H1 (cell line): ENCODE measurements at regions not wholly inside any gene's neighbourhood (a gene's known extent, or its start where the extent isn't known, plus 50 kb on each side); places are given as distances from the start of the nearest gene placed in this dataset.

Experiments
- CTCF ChIA-PET: fragments of 300-600 bp; sonication (Branson Sonifier 250); formaldehyde crosslinking; loops from one replicate; lab custom pipeline; 2021; ENCODE audit not compliant: partially characterized antibody; lab: Charles Lee
- POLR2A ChIA-PET: fragments of 300-600 bp; sonication (Branson Sonifier 250); formaldehyde crosslinking; loops from one replicate; lab custom pipeline; 2021; ENCODE audit warnings: inconsistent platforms; ENCODE audit not compliant: partially characterized antibody; lab: Charles Lee
- DNase-seq, 2 experiments: peaks; one replicate each; pipeline versions ENCODE4 v3.0.0 to v3.0.0-alpha.2; 2010 to 2022; ENCODE audit warnings: low spot score in 2 of 2, low read depth in 1 of 2, mixed read lengths in 1 of 2
- FAIRE-seq: peaks from 2 replicates; lab custom pipeline; 2011; peaks lifted over from hg19 to GRCh38; lab: Jason Lieb, UNC
- H2AFZ ChIP-seq: 2 replicates; pipeline ENCODE4 v1.8.1; 2012; ENCODE audit warnings: low read length, inconsistent platforms
- H2AK5ac ChIP-seq: 2 replicates; pipeline ENCODE4 v1.6.1; 2013; ENCODE audit warnings: low read depth, low read length
- H2BK120ac ChIP-seq: replicated peaks from 2 replicates; pipeline ENCODE3; 2013; ENCODE audit warnings: low read depth, low read length, inconsistent platforms
- H2BK12ac ChIP-seq: 2 replicates; pipeline ENCODE4 v1.6.1; 2013; ENCODE audit warnings: low read depth, low read length
- H2BK15ac ChIP-seq: 2 replicates; pipeline ENCODE4 v1.6.1; 2013; ENCODE audit warnings: low read length
- H2BK20ac ChIP-seq: 2 replicates; pipeline ENCODE4 v1.6.1; 2013; ENCODE audit warnings: low read length
- H2BK5ac ChIP-seq: 2 replicates; pipeline ENCODE4 v1.6.1; 2013; ENCODE audit warnings: low read depth, low read length
- H3K14ac ChIP-seq: 2 replicates; pipeline ENCODE4 v1.6.1; 2013; ENCODE audit warnings: inconsistent platforms; ENCODE audit not compliant: insufficient read length
- H3K18ac ChIP-seq: 2 replicates; pipeline ENCODE4 v1.6.1; 2013; ENCODE audit warnings: low read length; ENCODE audit errors: extremely low read depth
- H3K23ac ChIP-seq: 2 replicates; pipeline ENCODE4 v1.6.1; 2013; ENCODE audit warnings: inconsistent platforms; ENCODE audit not compliant: insufficient read length
- H3K23me2 ChIP-seq: 2 replicates; pipeline ENCODE4 v1.6.1; 2013; ENCODE audit warnings: low read depth, low read length
- H3K27ac ChIP-seq: 2 replicates; pipeline ENCODE4 v1.6.1; 2011; ENCODE audit warnings: low read depth, low read length, inconsistent platforms
- H3K27me3 ChIP-seq, 4 experiments: replicated peaks in 1 of 4; 1 replicate in 1 of 4; 2 replicates in 3 of 4; pipeline versions ENCODE4 v1.6.1 to v1.8.1; 2011 to 2013; ENCODE audit warnings: low read length in 3 of 4, mild to moderate bottlenecking in 3 of 4, inconsistent platforms in 2 of 4, mixed read lengths in 2 of 4, moderate library complexity in 1 of 4; ENCODE audit not compliant: control insufficient read depth in 3 of 4, insufficient read depth in 3 of 4; ENCODE audit errors: extremely low read depth in 1 of 4
- H3K36me3 ChIP-seq, 4 experiments: 2 replicates each; pipeline versions ENCODE4 v1.6.1 to v1.8.1; 2011 to 2013; ENCODE audit warnings: mild to moderate bottlenecking in 4 of 4, low read length in 3 of 4, moderate library complexity in 2 of 4, control low read depth in 1 of 4, inconsistent platforms in 1 of 4; ENCODE audit not compliant: insufficient read depth in 4 of 4, control insufficient read depth in 2 of 4
- H3K4ac ChIP-seq: replicated peaks from 2 replicates; pipeline ENCODE3; 2013; ENCODE audit warnings: low read length, low read depth, mixed read lengths, inconsistent platforms; ENCODE audit not compliant: insufficient read length
- H3K4me1 ChIP-seq, 4 experiments: replicated peaks in 1 of 4; 1 replicate in 1 of 4; 2 replicates in 3 of 4; pipeline versions ENCODE4 v1.6.1 to v1.8.1; 2011 to 2013; ENCODE audit warnings: low read length in 3 of 4, inconsistent platforms in 2 of 4, mixed read lengths in 1 of 4; ENCODE audit not compliant: insufficient read depth in 4 of 4, control insufficient read depth in 3 of 4
- H3K4me2 ChIP-seq, 2 experiments: 2 replicates each; pipeline versions ENCODE4 v1.6.1 to v1.8.1; 2011 to 2013; ENCODE audit warnings: low read depth in 2 of 2, low read length in 2 of 2, control low read depth in 1 of 2, inconsistent platforms in 1 of 2, mild to moderate bottlenecking in 1 of 2; ENCODE audit not compliant: insufficient read depth in 1 of 2
- H3K4me3 ChIP-seq, 4 experiments: fragments of 200-600, 300-600 bp in 1 of 4; sonication (generic), shearing (Covaris generic), sonication (Bioruptor Twin) in 1 of 4; 2 replicates each; pipeline versions ENCODE4 v1.5.1 to v1.8.1; 2011 to 2016; ENCODE audit warnings: low read length in 4 of 4, low read depth in 3 of 4, control low read depth in 2 of 4, inconsistent platforms in 2 of 4, mild to moderate bottlenecking in 2 of 4, mixed read lengths in 1 of 4, moderate library complexity in 1 of 4; ENCODE audit not compliant: insufficient read depth in 2 of 4; ENCODE audit errors: extremely low read depth in 1 of 4
- H3K56ac ChIP-seq: replicated peaks from 2 replicates; pipeline ENCODE3; 2013; ENCODE audit warnings: low read depth, mild to moderate bottlenecking, mixed read lengths, low read length, inconsistent platforms; ENCODE audit not compliant: insufficient read length
- H3K79me1 ChIP-seq: 2 replicates; pipeline ENCODE4 v1.6.1; 2013; ENCODE audit warnings: low read depth, low read length, control low read depth
- H3K79me2 ChIP-seq, 2 experiments: 2 replicates each; pipeline versions ENCODE4 v1.6.1 to v1.8.1; 2012 to 2013; ENCODE audit warnings: low read length in 2 of 2, mild to moderate bottlenecking in 2 of 2, inconsistent platforms in 1 of 2; ENCODE audit not compliant: insufficient read depth in 2 of 2, control insufficient read depth in 1 of 2
- H3K9ac ChIP-seq, 4 experiments: replicated peaks in 1 of 4; 1 replicate in 1 of 4; 2 replicates in 3 of 4; pipeline versions ENCODE4 v1.6.1 to v1.8.1; 2011 to 2013; ENCODE audit warnings: low read depth in 3 of 4, low read length in 3 of 4, control low read depth in 2 of 4, mild to moderate bottlenecking in 2 of 4, moderate library complexity in 2 of 4, inconsistent platforms in 1 of 4; ENCODE audit errors: extremely low read depth in 1 of 4
- H3K9me3 ChIP-seq, 2 experiments: 2 replicates each; pipeline versions ENCODE4 v1.6.1 to v1.8.1; 2012 to 2013; ENCODE audit warnings: mild to moderate bottlenecking in 2 of 2, moderate library complexity in 2 of 2, control low read depth in 1 of 2, inconsistent platforms in 1 of 2, low read depth in 1 of 2, low read length in 1 of 2, mixed read lengths in 1 of 2; ENCODE audit not compliant: insufficient read depth in 2 of 2
- H4K20me1 ChIP-seq, 2 experiments: replicated peaks in 1 of 2; 2 replicates each; pipeline versions ENCODE3 to v1.8.1; 2011 to 2013; ENCODE audit warnings: inconsistent platforms in 2 of 2, low read length in 2 of 2, mild to moderate bottlenecking in 1 of 2; ENCODE audit not compliant: insufficient read depth in 2 of 2, control insufficient read depth in 1 of 2
- H4K5ac ChIP-seq: 2 replicates; pipeline ENCODE4 v1.6.1; 2013; ENCODE audit warnings: low read length, low read depth, mixed read lengths, inconsistent platforms; ENCODE audit not compliant: insufficient read length
- H4K8ac ChIP-seq: 2 replicates; pipeline ENCODE4 v1.8.0; 2013; ENCODE audit warnings: mild to moderate bottlenecking, moderate library complexity, low read length, inconsistent platforms; ENCODE audit not compliant: insufficient read depth; ENCODE audit errors: extremely low read depth
- H4K91ac ChIP-seq: replicated peaks from 2 replicates; pipeline ENCODE3; 2013; ENCODE audit warnings: low read length, mixed read lengths, inconsistent platforms; ENCODE audit not compliant: insufficient read length
- BRCA1 ChIP-seq: IDR thresholded peaks from 2 replicates; pipeline ENCODE4 v1.6.1; 2012; ENCODE audit warnings: low read depth, low read length, improper control_type of control experiment
- CBX5 ChIP-seq: fragments of 300-800, 300-1000 bp; sonication (generic); IDR thresholded peaks from 2 replicates; pipeline ENCODE4 v1.7.1; 2016; ENCODE audit warnings: antibody characterized with exemption, low read length, low read depth
- EP300 ChIP-seq, 2 experiments: IDR thresholded peaks; 1 replicate in 1 of 2; 2 replicates in 1 of 2; pipeline ENCODE4 v1.6.1; 2011 to 2012; ENCODE audit warnings: low read depth in 2 of 2, low read length in 2 of 2, mild to moderate bottlenecking in 2 of 2, borderline replicate concordance in 1 of 2, inconsistent platforms in 1 of 2, moderate library complexity in 1 of 2
- POLR2AphosphoS5 ChIP-seq: IDR thresholded peaks from 2 replicates; pipeline ENCODE4 v1.6.1; 2011; ENCODE audit warnings: low read depth, low read length
- ZNF274 ChIP-seq: IDR thresholded peaks from 2 replicates; pipeline ENCODE4 v1.7.0; 2012; ENCODE audit warnings: low read length, borderline replicate concordance; ENCODE audit errors: extremely low read depth
- WGBS, 2 experiments: shearing (Covaris generic) in 1 of 2; methylation state at CpG; one replicate each; pipeline versions ENCODE4 v1.1.6 to v1.1.7; 2013 to 2015; ENCODE audit warnings: low lambda C conversion rate in 2 of 2, mixed read lengths in 2 of 2, inconsistent platforms in 1 of 2, low coverage in 1 of 2, missing lambda C conversion rate in 1 of 2; ENCODE audit not compliant: insufficient replicate concordance in 2 of 2, insufficient coverage in 1 of 2, insufficient read length in 1 of 2; ENCODE audit errors: extremely low coverage in 1 of 2, missing lambda C conversion rate in 1 of 2; 5-methylcytosine and 5-hydroxymethylcytosine counted together
- TF ChIP-seq, protein P1 (sequence below): IDR thresholded peaks from 2 replicates; pipeline ENCODE4 v1.6.1; 2011; ENCODE audit warnings: low read length, improper control_type of control experiment

DNA sequence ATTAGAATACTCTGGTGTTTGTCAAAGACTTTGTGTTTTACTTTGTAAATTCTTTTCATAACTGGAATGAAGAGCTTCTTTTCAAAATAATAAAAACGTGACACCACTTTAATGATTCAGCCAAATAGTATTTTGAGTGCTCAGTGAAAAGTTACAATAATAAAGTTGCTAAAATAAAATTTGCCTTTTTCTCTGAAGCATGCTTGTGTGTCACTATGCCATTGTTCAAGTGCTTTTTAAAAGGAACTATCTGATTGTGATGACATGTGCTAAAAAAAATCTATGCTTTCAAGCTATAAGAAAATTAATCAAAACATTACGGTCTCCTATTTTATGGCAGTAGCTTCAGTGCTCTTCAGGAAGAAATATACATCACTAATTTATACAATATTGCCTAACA, 1290.5 kb upstream of the B3GALT2 start:
- Histone ChIP-seq H3K9ac (no peak overlapping the region), H3K56ac (no peak overlapping the region), H3K79me2 (no peaks in the 10 kb centered on the region), H4K5ac (no peak overlapping the region), H3K4me3 (no peak overlapping the region), H3K79me1 (no peaks in the 10 kb centered on the region), H2BK20ac (no peak overlapping the region), H2AK5ac (no peak overlapping the region), H3K27me3 (no peaks in the 10 kb centered on the region), H3K9me3 (no peaks in the 10 kb centered on the region), H4K20me1 (no peaks in the 10 kb centered on the region), H2AFZ (no peak overlapping the region), H2BK15ac (no peak overlapping the region), H2BK12ac (no peak overlapping the region), H2BK120ac (no peak overlapping the region), H3K36me3 (no peaks in the 10 kb centered on the region), H3K4me1 (no peaks in the 10 kb centered on the region), H3K23me2 (no peaks in the 10 kb centered on the region), H4K8ac (no peak overlapping the region), H3K23ac (no peak overlapping the region), H4K91ac (no peak overlapping the region), H3K4me2 (no peak overlapping the region), H2BK5ac (no peak overlapping the region), H3K18ac (no peak overlapping the region), H3K27ac (no peak overlapping the region), H3K14ac (no peak overlapping the region), H3K4ac (no peak overlapping the region)
- FAIRE-seq (no peak), DNase-seq (no peak)
- no peak for TF ChIP-seq POLR2AphosphoS5
- no peak for TF ChIP-seq CBX5
- TF ChIP-seq, protein P1, sequence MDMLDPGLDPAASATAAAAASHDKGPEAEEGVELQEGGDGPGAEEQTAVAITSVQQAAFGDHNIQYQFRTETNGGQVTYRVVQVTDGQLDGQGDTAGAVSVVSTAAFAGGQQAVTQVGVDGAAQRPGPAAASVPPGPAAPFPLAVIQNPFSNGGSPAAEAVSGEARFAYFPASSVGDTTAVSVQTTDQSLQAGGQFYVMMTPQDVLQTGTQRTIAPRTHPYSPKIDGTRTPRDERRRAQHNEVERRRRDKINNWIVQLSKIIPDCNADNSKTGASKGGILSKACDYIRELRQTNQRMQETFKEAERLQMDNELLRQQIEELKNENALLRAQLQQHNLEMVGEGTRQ = no peak
- TF ChIP-seq ZNF274 = no peak
- TF ChIP-seq BRCA1 = no peak
- no peak for TF ChIP-seq EP300 (IDR thresholded peaks at IDR 0.05; ENCODE audit: borderline replicate concordance in 1 of 2, low read depth in 2 of 2, low read length in 2 of 2)
- ChIA-PET CTCF (interaction anchor here (0.8 kb wide), 1 partner anchor 374 kb away, joined by 4 read pairs; no protein-coding TSS in a partner anchor), POLR2A (no interaction called here)
- WGBS, 2 experiments = 88% methylated on average over 2 of the region's 2 CpGs; no CpG with 5 or more reads in 1 of the 2 experiments
